ENCODE measurements at regions not wholly inside any gene's neighbourhood (a gene's known extent, or its start where the extent isn't known, plus 50 kb on each side); places are given as distances from the start of the nearest gene placed in this dataset.
"Not testable (repeated sequence)": the region's sequence is repeated elsewhere in the genome, so short reads cannot be mapped to it uniquely, and the experiment has no call there.

GRCh38 chrX:39430551-39430950, 629.3 kb downstream of the MID1IP1 start:
- Histone ChIP-seq H3K4me1 (ENCODE audit: control insufficient read depth, insufficient read depth, low read length) (no peaks in the 10 kb centered on the region), H3K27ac (ENCODE audit: low read depth, low read length) (no peak overlapping the region), H3K9me3 (ENCODE audit: control insufficient read depth, insufficient read depth, low read length) (no peaks in the 10 kb centered on the region; the same call in none of the 2 replicates), H3K4me3 (ENCODE audit: low read depth, low read length) (no peak overlapping the region), H3K9ac (ENCODE audit: low read depth, low read length) (no peak overlapping the region), H3K36me3 (ENCODE audit: control insufficient read depth, insufficient read depth, low read length) (no peaks in the 10 kb centered on the region), H3K27me3 (ENCODE audit: control insufficient read depth, insufficient read depth, low read length) (no peaks in the 10 kb centered on the region)

GRCh38 chrX:39431893-39432292, 630.6 kb downstream of the MID1IP1 start:
- H3K27me3 ChIP-seq (ENCODE audit: control insufficient read depth, insufficient read depth, low read length) = no peaks in the 10 kb centered on the region
- no peaks in the 10 kb centered on the region for H3K36me3 ChIP-seq (ENCODE audit: control insufficient read depth, insufficient read depth, low read length)
- no peak overlapping the region for H3K4me3 ChIP-seq (ENCODE audit: low read depth, low read length)
- no peaks in the 10 kb centered on the region for H3K4me1 ChIP-seq (ENCODE audit: control insufficient read depth, insufficient read depth, low read length)
- H3K9me3 ChIP-seq (ENCODE audit: control insufficient read depth, insufficient read depth, low read length) = no peaks in the 10 kb centered on the region; the same call in none of the 2 replicates
- no peak overlapping the region for H3K27ac ChIP-seq (ENCODE audit: low read depth, low read length)
- H3K9ac ChIP-seq (ENCODE audit: low read depth, low read length) = no peak overlapping the region

- not testable (repeated sequence) for H3K27ac ChIP-seq (ENCODE audit: low read depth, low read length); H3K9me3 ChIP-seq (ENCODE audit: control insufficient read depth, insufficient read depth, low read length); H3K4me3 ChIP-seq (ENCODE audit: low read depth, low read length); H3K36me3 ChIP-seq (ENCODE audit: control insufficient read depth, insufficient read depth, low read length); H3K4me1 ChIP-seq (ENCODE audit: control insufficient read depth, insufficient read depth, low read length); H3K27me3 ChIP-seq (ENCODE audit: control insufficient read depth, insufficient read depth, low read length); H3K9ac ChIP-seq (ENCODE audit: low read depth, low read length)
These were observed 633.4 kb downstream of the MID1IP1 start for GRCh38 chrX:39434671-39435070.

DNA sequence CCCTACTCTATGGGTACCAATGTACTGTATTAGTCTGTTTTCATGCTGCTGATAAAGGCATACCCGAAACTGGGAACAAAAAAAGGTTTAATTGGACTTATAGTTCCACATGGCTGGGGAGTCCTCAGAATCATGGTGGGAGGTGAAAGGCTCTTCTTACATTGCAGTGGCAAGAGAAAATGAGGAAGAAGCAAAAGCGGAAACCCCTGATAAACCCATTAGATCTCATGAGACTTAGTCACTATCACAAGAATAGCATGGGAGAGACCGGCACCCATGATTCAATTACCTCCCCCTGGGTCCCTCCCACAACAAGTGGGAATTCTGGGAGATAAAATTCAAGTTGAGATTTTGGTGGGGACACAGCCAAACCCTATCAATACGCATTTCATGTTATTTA, 635.3 kb downstream of the MID1IP1 start:
- not testable (repeated sequence) for H3K27me3 ChIP-seq (ENCODE audit: control insufficient read depth, insufficient read depth, low read length); H3K9ac ChIP-seq (ENCODE audit: low read depth, low read length); H3K36me3 ChIP-seq (ENCODE audit: control insufficient read depth, insufficient read depth, low read length); H3K4me1 ChIP-seq (ENCODE audit: control insufficient read depth, insufficient read depth, low read length); H3K4me3 ChIP-seq (ENCODE audit: low read depth, low read length); H3K9me3 ChIP-seq (ENCODE audit: control insufficient read depth, insufficient read depth, low read length); H3K27ac ChIP-seq (ENCODE audit: low read depth, low read length)

- H3K27ac ChIP-seq (ENCODE audit: low read depth, low read length) = no peak overlapping the region
- no peaks in the 10 kb centered on the region for H3K36me3 ChIP-seq (ENCODE audit: control insufficient read depth, insufficient read depth, low read length)
- no peaks in the 10 kb centered on the region; the same call in 1 of the 2 replicates for H3K4me1 ChIP-seq (ENCODE audit: control insufficient read depth, insufficient read depth, low read length)
- H3K9me3 ChIP-seq (ENCODE audit: control insufficient read depth, insufficient read depth, low read length) = peaks cover 4% of the 10 kb centered on the region; the same call in 1 of the 2 replicates
- H3K9ac ChIP-seq (ENCODE audit: low read depth, low read length) = no peak overlapping the region
- H3K27me3 ChIP-seq (ENCODE audit: control insufficient read depth, insufficient read depth, low read length) = no peaks in the 10 kb centered on the region
- H3K4me3 ChIP-seq (ENCODE audit: low read depth, low read length) = no peak overlapping the region
These were observed 636.6 kb downstream of the MID1IP1 start for GRCh38 chrX:39437670-39438441.

- H3K9me3 ChIP-seq (ENCODE audit: control insufficient read depth, insufficient read depth, low read length) = 0 out of 2 replicates have a peak, but pooled peaks cover 4% of the 10 kb centered on the region
These were observed 637.6 kb downstream of the MID1IP1 start for GRCh38 chrX:39438603-39439602.

DNA sequence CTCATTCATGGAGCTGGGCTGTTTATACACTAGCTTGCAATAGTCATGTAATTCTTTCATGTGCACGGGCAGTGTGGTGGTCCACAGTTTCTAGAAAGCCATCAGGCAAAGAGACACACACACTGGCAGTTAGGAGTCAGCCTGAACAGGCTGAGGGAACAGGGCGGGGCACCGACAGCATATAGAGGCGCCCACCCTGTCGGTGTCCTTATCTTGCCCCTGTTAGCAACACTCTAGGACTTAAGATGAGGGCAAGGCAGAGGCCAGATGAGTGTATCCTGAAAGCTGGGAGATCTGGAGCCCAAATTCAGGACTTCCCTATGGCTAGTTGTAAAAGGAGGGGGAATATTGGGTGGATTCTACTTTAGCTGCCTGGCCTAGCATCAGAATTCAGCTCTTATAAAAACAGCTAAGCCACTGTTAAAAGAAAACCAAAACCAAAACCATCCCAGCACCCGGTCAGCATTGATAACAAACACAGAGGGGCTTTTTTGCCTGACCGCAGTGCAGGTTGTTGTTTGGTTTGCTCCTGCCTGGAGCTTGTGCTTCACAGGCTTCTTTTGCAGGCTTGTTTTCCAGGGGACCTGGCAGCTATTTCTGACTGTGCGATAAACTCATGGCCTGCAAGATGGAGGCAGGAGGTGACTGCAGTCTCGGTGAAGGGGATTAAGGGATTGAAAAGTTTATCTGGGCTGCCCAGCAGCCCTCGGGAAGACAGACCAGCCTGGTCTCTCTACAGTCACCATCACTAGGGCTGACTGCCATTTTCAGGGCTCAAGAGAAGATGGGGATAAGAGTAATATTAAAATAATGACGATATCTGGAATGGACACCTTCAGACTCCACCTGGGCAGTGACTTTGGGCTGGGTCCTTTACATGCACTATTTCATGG, 638.9 kb downstream of the MID1IP1 start:
- Histone ChIP-seq H3K9me3 (ENCODE audit: control insufficient read depth, insufficient read depth, low read length) (0 out of 2 replicates have a peak, but pooled peaks cover 4% of the 10 kb centered on the region), H3K9ac (ENCODE audit: low read depth, low read length) (no peak overlapping the region), H3K4me3 (ENCODE audit: low read depth, low read length) (no peak overlapping the region)

More at GRCh38 chrX:39438603-39439602, 637.6 kb downstream of the MID1IP1 start:
- Histone ChIP-seq H3K4me3 (ENCODE audit: low read depth, low read length) (no peak overlapping the region), H3K4me1 (ENCODE audit: control insufficient read depth, insufficient read depth, low read length) (no peaks in the 10 kb centered on the region; the same call in 1 of the 2 replicates), H3K27me3 (ENCODE audit: control insufficient read depth, insufficient read depth, low read length) (no peaks in the 10 kb centered on the region), H3K27ac (ENCODE audit: low read depth, low read length) (no peak overlapping the region), H3K9ac (ENCODE audit: low read depth, low read length) (no peak overlapping the region), H3K36me3 (ENCODE audit: control insufficient read depth, insufficient read depth, low read length) (no peaks in the 10 kb centered on the region)

GRCh38 chrX:39440799-39441284, 639.6 kb downstream of the MID1IP1 start:
- Histone ChIP-seq H3K9me3 (ENCODE audit: control insufficient read depth, insufficient read depth, low read length) (0 out of 2 replicates have a peak, but pooled peaks cover 4% of the 10 kb centered on the region), H3K36me3 (ENCODE audit: control insufficient read depth, insufficient read depth, low read length) (no peaks in the 10 kb centered on the region), H3K4me3 (ENCODE audit: low read depth, low read length) (no peak overlapping the region), H3K27me3 (ENCODE audit: control insufficient read depth, insufficient read depth, low read length) (no peaks in the 10 kb centered on the region), H3K27ac (ENCODE audit: low read depth, low read length) (no peak overlapping the region), H3K4me1 (ENCODE audit: control insufficient read depth, insufficient read depth, low read length) (no peaks in the 10 kb centered on the region; the same call in 1 of the 2 replicates), H3K9ac (ENCODE audit: low read depth, low read length) (no peak overlapping the region)

More for the DNA sequence above, 638.9 kb downstream of the MID1IP1 start:
- no peaks in the 10 kb centered on the region; the same call in 1 of the 2 replicates for H3K4me1 ChIP-seq (ENCODE audit: control insufficient read depth, insufficient read depth, low read length)
- no peak overlapping the region for H3K27ac ChIP-seq (ENCODE audit: low read depth, low read length)
- no peaks in the 10 kb centered on the region for H3K27me3 ChIP-seq (ENCODE audit: control insufficient read depth, insufficient read depth, low read length)
- no peaks in the 10 kb centered on the region for H3K36me3 ChIP-seq (ENCODE audit: control insufficient read depth, insufficient read depth, low read length)

- Histone ChIP-seq H3K4me3 (ENCODE audit: low read depth, low read length) (no peak overlapping the region), H3K27me3 (ENCODE audit: control insufficient read depth, insufficient read depth, low read length) (no peaks in the 10 kb centered on the region), H3K9ac (ENCODE audit: low read depth, low read length) (no peak overlapping the region), H3K36me3 (ENCODE audit: control insufficient read depth, insufficient read depth, low read length) (no peaks in the 10 kb centered on the region), H3K4me1 (ENCODE audit: control insufficient read depth, insufficient read depth, low read length) (no peaks in the 10 kb centered on the region; the same call in 1 of the 2 replicates), H3K9me3 (ENCODE audit: control insufficient read depth, insufficient read depth, low read length) (0 out of 2 replicates have a peak, but pooled peaks cover 4% of the 10 kb centered on the region), H3K27ac (ENCODE audit: low read depth, low read length) (no peak overlapping the region)
These were observed 641.1 kb downstream of the MID1IP1 start for GRCh38 chrX:39442332-39442731.

- no peak overlapping the region for H3K4me3 ChIP-seq (ENCODE audit: low read depth, low read length)
- H3K9ac ChIP-seq (ENCODE audit: low read depth, low read length) = no peak overlapping the region
- no peaks in the 10 kb centered on the region; the same call in 1 of the 2 replicates for H3K4me1 ChIP-seq (ENCODE audit: control insufficient read depth, insufficient read depth, low read length)
- H3K36me3 ChIP-seq (ENCODE audit: control insufficient read depth, insufficient read depth, low read length) = no peaks in the 10 kb centered on the region
- 0 out of 2 replicates have a peak, but pooled peaks cover 4% of the 10 kb centered on the region for H3K9me3 ChIP-seq (ENCODE audit: control insufficient read depth, insufficient read depth, low read length)
- H3K27me3 ChIP-seq (ENCODE audit: control insufficient read depth, insufficient read depth, low read length) = no peaks in the 10 kb centered on the region
- H3K27ac ChIP-seq (ENCODE audit: low read depth, low read length) = no peak overlapping the region
These were observed 642.0 kb downstream of the MID1IP1 start for GRCh38 chrX:39443240-39443639.
